A673 (cell line): ENCODE measurements at regions not wholly inside any gene's neighbourhood (a gene's known extent, or its start where the extent isn't known, plus 50 kb on each side); places are given as distances from the start of the nearest gene placed in this dataset.

ENCODE experiments used
- BruUV-seq: library from RNA; stranded (reverse); fragments of 400-500 nt; replicated peaks from 2 replicates; lab custom pipeline; 2021; lab: Mats Ljungman, UMichigan
- CTCF ChIA-PET: fragments of 300-600 bp; sonication (Branson Sonifier 250); formaldehyde crosslinking; loops from one replicate; lab custom pipeline; 2022; ENCODE audit warnings: antibody characterized with exemption; lab: Charles Lee
- POLR2A ChIA-PET: fragments of 300-600 bp; sonication (Branson Sonifier 250); formaldehyde crosslinking; loops from one replicate; lab custom pipeline; 2022; ENCODE audit warnings: antibody characterized with exemption; ENCODE audit not compliant: low non-redundant PET; lab: Charles Lee
- DNase-seq: peaks from one replicate; pipeline ENCODE4 v3.0.0-alpha.2; 2015; ENCODE audit warnings: low spot score
- H3K27ac ChIP-seq: fragments of 200-600 bp; sonication (generic); 2 replicates; pipeline ENCODE4 v1.5.1; 2016; ENCODE audit warnings: mixed run types, low read depth, mild to moderate bottlenecking, mixed read lengths, antibody characterized with exemption, low read length; ENCODE audit not compliant: poor library complexity, severe bottlenecking
- H3K27me3 ChIP-seq: fragments of 200-600 bp; sonication (generic); replicated peaks from 2 replicates; pipeline ENCODE4 v1.6.1; 2017; ENCODE audit warnings: mixed run types, low read depth, mild to moderate bottlenecking, mixed read lengths, antibody characterized with exemption, low read length; ENCODE audit not compliant: insufficient read depth, poor library complexity
- H3K36me3 ChIP-seq: fragments of 200-600 bp; sonication (generic); 2 replicates; pipeline ENCODE4 v1.6.1; 2016; ENCODE audit warnings: mixed run types, mild to moderate bottlenecking, mixed read lengths, antibody characterized with exemption, low read length; ENCODE audit not compliant: insufficient read depth, poor library complexity, severe bottlenecking
- H3K4me1 ChIP-seq: fragments of 200-600 bp; sonication (generic); 2 replicates; pipeline ENCODE4 v1.6.1; 2017; ENCODE audit warnings: mixed run types, mild to moderate bottlenecking, mixed read lengths, antibody characterized with exemption, low read length; ENCODE audit not compliant: insufficient read depth, poor library complexity, severe bottlenecking
- H3K4me3 ChIP-seq: fragments of 200-600 bp; sonication (generic); 2 replicates; pipeline ENCODE4 v1.5.1; 2016; ENCODE audit warnings: low read depth, mixed run types, mild to moderate bottlenecking, mixed read lengths, low read length; ENCODE audit not compliant: poor library complexity, severe bottlenecking
- H3K9me3 ChIP-seq: fragments of 200-600 bp; sonication (generic); 2 replicates; pipeline ENCODE4 v1.6.1; 2016; ENCODE audit warnings: mixed run types, low read depth, mild to moderate bottlenecking, mixed read lengths, antibody characterized with exemption, low read length; ENCODE audit not compliant: poor library complexity, severe bottlenecking
- EZH2 ChIP-seq: fragments of 200-600 bp; sonication (generic); IDR thresholded peaks from 2 replicates; pipeline ENCODE4 v1.6.1; 2017; ENCODE audit warnings: borderline replicate concordance, low read depth, mild to moderate bottlenecking, mixed read lengths, antibody characterized with exemption, low read length; ENCODE audit not compliant: poor library complexity, severe bottlenecking
- intact Hi-C: fragments of 100-400 bp; cut with micrococcal nuclease; formaldehyde crosslinking; loops from one replicate; pipeline ENCODE4 v1.10.0; 2022; ENCODE audit not compliant: unreplicated experiment
- TF ChIP-seq, protein P1 (sequence below): fragments of 300-800, 200-600 bp; sonication (generic); conservative IDR thresholded peaks from 2 replicates; pipeline ENCODE4 v1.5.1; 2017; ENCODE audit warnings: low read depth, mild to moderate bottlenecking, antibody characterized with exemption, low read length, moderate library complexity, mixed read lengths

DNA sequence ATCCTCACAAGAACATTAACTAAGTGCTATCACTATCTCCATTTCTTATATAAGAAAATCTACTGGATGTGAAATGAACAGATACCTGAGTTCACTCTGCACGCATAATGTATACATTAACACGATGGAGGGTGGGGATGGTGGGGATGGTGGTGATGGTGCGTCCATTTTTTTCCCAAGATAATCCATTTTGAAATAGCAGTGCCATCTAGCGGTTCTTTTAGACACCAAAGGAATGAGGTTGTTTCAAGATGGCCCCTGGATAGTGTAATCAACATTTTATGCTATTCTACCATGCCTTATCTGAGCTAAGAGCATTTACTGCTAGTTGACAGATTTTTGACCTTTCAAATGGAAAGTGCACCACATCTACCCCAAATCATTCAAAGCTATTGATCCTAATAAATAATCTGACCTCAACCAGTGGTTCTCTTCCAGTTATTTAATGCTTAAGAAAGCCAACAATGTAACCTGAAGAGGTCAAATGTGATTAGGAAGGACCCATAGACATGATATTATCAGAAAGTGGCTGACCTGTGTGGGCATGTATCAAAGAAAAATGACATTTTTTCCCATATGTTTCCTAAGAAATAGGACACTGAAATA, 714.7 kb upstream of the TENM4 start:
- Histone ChIP-seq H3K4me3 (no peak overlapping the region), H3K36me3 (no peaks in the 10 kb centered on the region), H3K4me1 (no peaks in the 10 kb centered on the region), H3K9me3 (no peaks in the 10 kb centered on the region), H3K27me3 (no peaks in the 10 kb centered on the region), H3K27ac (no peak overlapping the region)
- intact Hi-C loops: loop anchor here (1.0 to 5.0 kb wide), 4 partner anchors 447 to 1508 kb away; no protein-coding TSS in a partner anchor
- ChIA-PET CTCF (interaction anchor here (0.6 kb wide), 1 partner anchor 514 kb away, joined by 3 read pairs; no protein-coding TSS in a partner anchor), POLR2A (no interaction called here)
- BruUV-seq: no TSS peak
- peak; percentile 76 for DNase-seq
- TF ChIP-seq, protein P1, sequence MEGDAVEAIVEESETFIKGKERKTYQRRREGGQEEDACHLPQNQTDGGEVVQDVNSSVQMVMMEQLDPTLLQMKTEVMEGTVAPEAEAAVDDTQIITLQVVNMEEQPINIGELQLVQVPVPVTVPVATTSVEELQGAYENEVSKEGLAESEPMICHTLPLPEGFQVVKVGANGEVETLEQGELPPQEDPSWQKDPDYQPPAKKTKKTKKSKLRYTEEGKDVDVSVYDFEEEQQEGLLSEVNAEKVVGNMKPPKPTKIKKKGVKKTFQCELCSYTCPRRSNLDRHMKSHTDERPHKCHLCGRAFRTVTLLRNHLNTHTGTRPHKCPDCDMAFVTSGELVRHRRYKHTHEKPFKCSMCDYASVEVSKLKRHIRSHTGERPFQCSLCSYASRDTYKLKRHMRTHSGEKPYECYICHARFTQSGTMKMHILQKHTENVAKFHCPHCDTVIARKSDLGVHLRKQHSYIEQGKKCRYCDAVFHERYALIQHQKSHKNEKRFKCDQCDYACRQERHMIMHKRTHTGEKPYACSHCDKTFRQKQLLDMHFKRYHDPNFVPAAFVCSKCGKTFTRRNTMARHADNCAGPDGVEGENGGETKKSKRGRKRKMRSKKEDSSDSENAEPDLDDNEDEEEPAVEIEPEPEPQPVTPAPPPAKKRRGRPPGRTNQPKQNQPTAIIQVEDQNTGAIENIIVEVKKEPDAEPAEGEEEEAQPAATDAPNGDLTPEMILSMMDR: peak; percentile 77
- no peak for TF ChIP-seq EZH2

DNA sequence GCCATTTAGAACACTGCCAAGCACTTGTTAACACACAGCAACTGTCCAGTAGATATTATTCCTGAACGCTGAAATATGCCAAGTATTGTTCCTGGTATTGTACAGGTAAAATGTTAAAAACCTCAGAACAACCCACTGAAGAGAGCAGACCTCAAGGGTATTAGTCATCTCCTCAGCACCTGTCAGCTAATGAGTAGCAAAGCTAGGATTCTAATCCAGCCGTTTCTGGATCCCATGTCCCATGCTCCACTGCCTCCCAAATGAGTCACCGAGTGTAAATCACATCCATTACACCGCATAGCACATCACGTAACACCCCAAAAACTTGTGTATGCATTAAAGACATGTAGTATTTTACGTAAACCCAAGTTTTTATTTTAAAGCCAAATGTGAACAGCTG, 705.4 kb upstream of the TENM4 start:
- intact Hi-C loops: no loop called here
- H3K36me3 ChIP-seq: no peaks in the 10 kb centered on the region
- no peak for TF ChIP-seq EZH2
- TF ChIP-seq, protein P1: no peak
- ChIA-PET POLR2A (no interaction called here), CTCF (interaction anchor here (0.6 kb wide), 1 partner anchor 21 kb away, joined by 3 read pairs; no protein-coding TSS in a partner anchor)
- no peaks in the 10 kb centered on the region for H3K9me3 ChIP-seq
- BruUV-seq: no TSS peak
- H3K4me1 ChIP-seq: no peaks in the 10 kb centered on the region
- DNase-seq: no peak
- H3K27me3 ChIP-seq: no peaks in the 10 kb centered on the region
- no peak overlapping the region for H3K27ac ChIP-seq
- no peak overlapping the region for H3K4me3 ChIP-seq

DNA sequence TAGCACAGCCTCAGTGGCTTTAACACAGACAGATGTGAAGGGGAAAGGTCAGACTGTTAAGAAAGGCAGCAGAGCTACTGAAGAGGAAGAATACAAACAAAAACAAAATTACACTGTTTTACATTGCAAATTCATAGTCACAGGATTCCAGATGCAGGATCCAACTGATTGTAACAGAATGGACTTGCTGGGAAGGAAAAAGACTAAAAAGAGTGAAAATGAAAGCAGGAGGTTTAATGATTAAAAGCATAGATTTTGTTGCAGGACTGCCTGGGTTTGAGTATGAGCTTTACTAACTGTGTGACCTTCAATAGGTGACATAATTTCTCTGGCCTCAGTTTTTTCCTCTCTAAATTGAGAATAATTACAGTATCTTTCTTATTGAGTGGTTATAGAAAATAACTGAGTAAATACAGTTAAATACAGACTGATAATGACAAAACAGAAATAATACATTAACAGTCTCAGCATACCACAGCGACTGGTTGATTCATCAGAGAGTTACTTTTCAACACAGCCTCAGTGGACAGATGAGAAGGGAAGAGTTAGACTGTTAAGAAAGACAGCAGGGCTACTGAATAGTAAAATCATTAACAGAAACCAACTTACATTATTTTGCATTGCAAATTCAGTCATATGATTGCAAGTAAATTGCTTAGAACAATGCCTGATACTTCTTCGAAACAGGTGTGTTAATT, 704.2 kb upstream of the TENM4 start:
- ChIA-PET CTCF (no interaction called here), POLR2A (no interaction called here)
- Histone ChIP-seq H3K27me3 (no peaks in the 10 kb centered on the region), H3K4me1 (no peaks in the 10 kb centered on the region), H3K27ac (no peak overlapping the region), H3K4me3 (no peak overlapping the region), H3K36me3 (no peaks in the 10 kb centered on the region), H3K9me3 (no peaks in the 10 kb centered on the region)
- no peak for TF ChIP-seq EZH2
- TF ChIP-seq, protein P1: no peak
- intact Hi-C loops: no loop called here
- BruUV-seq: no TSS peak
- no peak for DNase-seq
